ENCODE measurements at regions not wholly inside any gene's neighbourhood (a gene's known extent, or its start where the extent isn't known, plus 50 kb on each side); places are given as distances from the start of the nearest gene placed in this dataset.

DNA sequence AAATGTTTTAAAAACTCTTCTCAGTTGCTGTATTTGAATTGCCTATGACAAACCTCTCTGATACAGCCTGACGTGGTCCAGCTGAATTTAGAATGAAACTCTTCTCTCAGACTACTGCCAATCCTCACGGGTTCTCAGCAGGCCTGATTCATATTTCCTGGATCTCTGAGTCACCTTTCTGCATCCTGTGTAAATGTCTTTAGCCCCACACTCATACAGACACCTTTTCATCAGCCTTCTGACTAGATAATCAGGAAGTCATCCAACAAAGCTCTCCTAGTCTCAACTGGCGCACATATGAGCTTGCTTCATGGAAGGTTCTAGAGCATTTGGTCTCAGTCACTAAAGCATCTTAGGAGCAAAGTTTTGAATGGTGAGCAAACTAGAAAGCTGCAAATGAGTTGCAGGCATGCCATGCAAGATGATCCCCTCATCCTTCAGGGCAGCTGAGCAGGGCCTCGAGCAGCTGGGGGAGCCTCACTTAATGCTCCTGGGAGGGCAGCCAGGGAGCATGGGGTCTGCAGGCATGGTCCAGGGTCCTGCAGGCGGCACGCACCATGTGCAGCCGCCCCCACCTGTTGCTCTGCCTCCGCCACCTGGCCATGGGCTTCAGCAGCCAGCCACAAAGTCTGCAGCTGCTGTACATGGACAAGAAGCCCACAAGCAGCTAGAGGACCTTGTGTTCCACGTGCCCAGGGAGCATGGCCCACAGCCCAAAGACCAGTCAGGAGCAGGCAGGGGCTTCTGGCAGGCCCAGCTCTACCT, 182.8 kb downstream of the ARHGAP12 start:
- peak overlapping the region; percentile 84 for H3K27ac Mint-ChIP-seq (ENCODE audit: unreplicated experiment)
- no peak overlapping the region for H2AFZ ChIP-seq (ENCODE audit: low read depth, low read length)

DNA sequence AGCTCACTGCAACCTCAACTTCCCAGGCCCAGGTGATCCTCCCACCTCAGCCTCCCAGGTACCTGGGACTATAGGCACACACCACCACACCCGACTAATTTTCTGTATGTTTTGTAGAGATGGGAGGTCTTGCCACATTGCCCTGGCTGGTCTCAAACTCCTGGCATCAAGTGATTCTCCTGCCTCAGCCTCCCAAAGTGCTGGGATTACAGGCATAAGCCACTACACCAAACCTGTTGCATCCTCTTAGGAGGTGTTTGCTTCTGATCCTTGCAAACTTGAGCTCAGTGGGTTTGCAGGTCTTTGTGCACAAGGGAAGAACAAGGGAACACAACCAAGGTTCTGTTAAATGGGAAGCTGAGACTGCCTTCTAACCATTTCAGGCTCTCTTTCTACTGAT, 184.6 kb downstream of the ARHGAP12 start:
- no peak for FAIRE-seq
- peaks cover 3% of the 10 kb centered on the region for H3K9me3 Mint-ChIP-seq (ENCODE audit: unreplicated experiment)

More for the DNA sequence above, 182.8 kb downstream of the ARHGAP12 start:
- peaks cover 3% of the 10 kb centered on the region for H3K9me3 Mint-ChIP-seq (ENCODE audit: unreplicated experiment)
- H3K4me1 ChIP-seq (ENCODE audit: insufficient read depth, low read length) = peaks cover 26% of the 10 kb centered on the region
- no peaks in the 10 kb centered on the region for H3K9me3 ChIP-seq (ENCODE audit: insufficient read depth, low read depth, low read length)
- H3K4me1 Mint-ChIP-seq (ENCODE audit: low read depth, unreplicated experiment) = peaks cover 8% of the 10 kb centered on the region
- H3K27ac ChIP-seq (ENCODE audit: low read depth, low read length) = peak overlapping the region; percentile 72
- H3K36me3 ChIP-seq (ENCODE audit: insufficient read depth, low read length) = no peaks in the 10 kb centered on the region
- H3K36me3 Mint-ChIP-seq (ENCODE audit: low read depth, unreplicated experiment) = peaks cover 3% of the 10 kb centered on the region
- H3K4me2 ChIP-seq (ENCODE audit: low read length) = peak overlapping the region; percentile 33
- no peaks in the 10 kb centered on the region for H4K20me1 ChIP-seq (ENCODE audit: insufficient read depth, low read length)
- peak overlapping the region; percentile 31 for H3K9ac ChIP-seq (ENCODE audit: low read length)
- no peak for TF ChIP-seq EZH2 (IDR thresholded peaks at IDR 0.05; ENCODE audit: insufficient read depth, low read length)
- TF ChIP-seq, protein P1, sequence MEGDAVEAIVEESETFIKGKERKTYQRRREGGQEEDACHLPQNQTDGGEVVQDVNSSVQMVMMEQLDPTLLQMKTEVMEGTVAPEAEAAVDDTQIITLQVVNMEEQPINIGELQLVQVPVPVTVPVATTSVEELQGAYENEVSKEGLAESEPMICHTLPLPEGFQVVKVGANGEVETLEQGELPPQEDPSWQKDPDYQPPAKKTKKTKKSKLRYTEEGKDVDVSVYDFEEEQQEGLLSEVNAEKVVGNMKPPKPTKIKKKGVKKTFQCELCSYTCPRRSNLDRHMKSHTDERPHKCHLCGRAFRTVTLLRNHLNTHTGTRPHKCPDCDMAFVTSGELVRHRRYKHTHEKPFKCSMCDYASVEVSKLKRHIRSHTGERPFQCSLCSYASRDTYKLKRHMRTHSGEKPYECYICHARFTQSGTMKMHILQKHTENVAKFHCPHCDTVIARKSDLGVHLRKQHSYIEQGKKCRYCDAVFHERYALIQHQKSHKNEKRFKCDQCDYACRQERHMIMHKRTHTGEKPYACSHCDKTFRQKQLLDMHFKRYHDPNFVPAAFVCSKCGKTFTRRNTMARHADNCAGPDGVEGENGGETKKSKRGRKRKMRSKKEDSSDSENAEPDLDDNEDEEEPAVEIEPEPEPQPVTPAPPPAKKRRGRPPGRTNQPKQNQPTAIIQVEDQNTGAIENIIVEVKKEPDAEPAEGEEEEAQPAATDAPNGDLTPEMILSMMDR (IDR thresholded peaks at IDR 0.05; ENCODE audit: insufficient read depth, low read depth, low read length) = no peak
- no peaks in the 10 kb centered on the region for H3K27me3 ChIP-seq (ENCODE audit: insufficient read depth, low read length)
- DNase-seq (ENCODE audit: low read depth) = peak; percentile 93
- peak; percentile 96 for FAIRE-seq
- no peaks in the 10 kb centered on the region for H3K27me3 Mint-ChIP-seq (ENCODE audit: low read depth, unreplicated experiment)
- H3K79me2 ChIP-seq (ENCODE audit: insufficient read depth, low read length) = no peaks in the 10 kb centered on the region
- H3K4me3 ChIP-seq (ENCODE audit: insufficient read depth, low read depth, low read length) = no peak overlapping the region
- H3K4me3 Mint-ChIP-seq (ENCODE audit: unreplicated experiment) = peak overlapping the region; percentile 9

More for the DNA sequence above, 184.6 kb downstream of the ARHGAP12 start:
- no peak for TF ChIP-seq EZH2 (IDR thresholded peaks at IDR 0.05; ENCODE audit: insufficient read depth, low read length)
- TF ChIP-seq, protein P1 (IDR thresholded peaks at IDR 0.05; ENCODE audit: insufficient read depth, low read depth, low read length) = no peak
- Histone ChIP-seq H3K9ac (ENCODE audit: low read length) (no peak overlapping the region), H3K79me2 (ENCODE audit: insufficient read depth, low read length) (no peaks in the 10 kb centered on the region), H3K4me1 (ENCODE audit: insufficient read depth, low read length) (peaks cover 24% of the 10 kb centered on the region), H4K20me1 (ENCODE audit: insufficient read depth, low read length) (no peaks in the 10 kb centered on the region), H3K36me3 (ENCODE audit: insufficient read depth, low read length) (no peaks in the 10 kb centered on the region), H2AFZ (ENCODE audit: low read depth, low read length) (no peak overlapping the region), H3K9me3 (ENCODE audit: insufficient read depth, low read depth, low read length) (no peaks in the 10 kb centered on the region), H3K4me3 (ENCODE audit: insufficient read depth, low read depth, low read length) (no peak overlapping the region), H3K27ac (ENCODE audit: low read depth, low read length) (no peak overlapping the region), H3K4me2 (ENCODE audit: low read length) (no peak overlapping the region), H3K27me3 (ENCODE audit: insufficient read depth, low read length) (no peaks in the 10 kb centered on the region)
- Mint-ChIP-seq H3K27ac (ENCODE audit: unreplicated experiment) (no peak overlapping the region), H3K36me3 (ENCODE audit: low read depth, unreplicated experiment) (peaks cover 3% of the 10 kb centered on the region), H3K4me3 (ENCODE audit: unreplicated experiment) (no peak overlapping the region), H3K4me1 (ENCODE audit: low read depth, unreplicated experiment) (peaks cover 21% of the 10 kb centered on the region), H3K27me3 (ENCODE audit: low read depth, unreplicated experiment) (no peaks in the 10 kb centered on the region)
- no peak for DNase-seq (ENCODE audit: low read depth)

Data from astrocyte (in vitro differentiated cells and primary cell).